ENCODE measurements at regions not wholly inside any gene's neighbourhood (a gene's known extent, or its start where the extent isn't known, plus 50 kb on each side); places are given as distances from the start of the nearest gene placed in this dataset.
"Not testable (repeated sequence)": the region's sequence is repeated elsewhere in the genome, so short reads cannot be mapped to it uniquely, and the experiment has no call there.

DNA sequence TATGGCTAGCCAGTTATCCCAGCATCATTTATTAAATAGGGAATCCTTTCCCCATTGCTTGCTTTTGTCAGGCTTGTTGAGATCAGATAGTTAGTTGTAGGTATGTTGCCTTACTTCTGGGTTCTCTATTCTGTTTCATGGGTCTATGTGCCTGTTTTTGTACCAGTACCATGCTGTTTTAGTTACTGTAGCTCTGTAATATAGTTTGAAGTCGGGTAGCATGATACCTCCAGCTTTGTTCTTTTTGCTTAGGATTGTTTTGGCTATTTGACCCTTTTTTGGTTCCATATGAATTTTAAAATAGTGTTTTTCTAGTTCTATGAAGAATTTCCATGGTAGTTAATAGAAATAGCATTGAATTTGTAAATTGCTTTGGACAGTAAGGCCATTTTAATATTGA is 300.5 kb downstream of the PTGER3 start:
- not testable (repeated sequence) for H3K23ac ChIP-seq (ENCODE audit: insufficient read length, low read depth, low read length); H3K79me2 ChIP-seq (ENCODE audit: insufficient read depth, low read length); H2BK120ac ChIP-seq (ENCODE audit: low read depth, low read length, poor library complexity, severe bottlenecking); H2AFZ ChIP-seq (ENCODE audit: low read length); H3K56ac ChIP-seq (ENCODE audit: insufficient read length, low read depth, low read length); H3K4ac ChIP-seq (ENCODE audit: low read depth, low read length); H3K4me1 ChIP-seq (ENCODE audit: insufficient read depth, low read length); H3K18ac ChIP-seq (ENCODE audit: insufficient read length, low read depth, low read length); DNase-seq; H3K79me1 ChIP-seq (ENCODE audit: insufficient read depth, low read depth, low read length, poor library complexity, severe bottlenecking); H4K8ac ChIP-seq (replicated peaks; ENCODE audit: insufficient read length, low read depth, low read length); H2BK15ac ChIP-seq (ENCODE audit: low read depth, low read length); H4K20me1 ChIP-seq (ENCODE audit: control insufficient read depth, insufficient read depth, insufficient read length); H4K91ac ChIP-seq (ENCODE audit: insufficient read length, low read depth, low read length); H3K4me3 Mint-ChIP-seq; H3K9ac ChIP-seq (ENCODE audit: extremely low read depth, insufficient read length, low read length); H3K27ac ChIP-seq (ENCODE audit: insufficient read length, low read depth, low read length); H2BK12ac ChIP-seq (ENCODE audit: insufficient read length, low read depth, low read length); H4K5ac ChIP-seq (ENCODE audit: insufficient read length, low read depth, low read length); H3K27ac Mint-ChIP-seq; H3T11ph ChIP-seq (ENCODE audit: low read length); H3K4me1 Mint-ChIP-seq; H3K4me2 ChIP-seq (ENCODE audit: insufficient read depth, insufficient read length, low read length); H3K23me2 ChIP-seq (ENCODE audit: insufficient read length, low read depth, low read length, poor library complexity, severe bottlenecking); H3K14ac ChIP-seq (ENCODE audit: insufficient read depth, low read length); H2BK20ac ChIP-seq (ENCODE audit: low read depth, low read length, poor library complexity, severe bottlenecking); H3K27me3 ChIP-seq (ENCODE audit: insufficient read depth, low read length); H3K9me3 ChIP-seq (ENCODE audit: control insufficient read depth, low read depth, low read length); H3K27me3 Mint-ChIP-seq (ENCODE audit: low read depth); H2AK5ac ChIP-seq (ENCODE audit: insufficient read length, low read length); H2BK5ac ChIP-seq (ENCODE audit: insufficient read length, low read length)
- no CpG with 5 or more reads among the region's 1 CpG for WGBS (ENCODE audit: extremely low coverage, insufficient read length, low lambda C conversion rate)
- H3K9me3 Mint-ChIP-seq, result peaks cover 29 to 33% of the 10 kb centered on the region in 2 experiments
- peaks cover 0 to 27% (median 6%) of the 10 kb centered on the region in 3 experiments; a peak in 4 of 7 replicates for H3K36me3 Mint-ChIP-seq (ENCODE audit: insufficient read depth in 1 of 3, low read depth in 3 of 3)

DNA sequence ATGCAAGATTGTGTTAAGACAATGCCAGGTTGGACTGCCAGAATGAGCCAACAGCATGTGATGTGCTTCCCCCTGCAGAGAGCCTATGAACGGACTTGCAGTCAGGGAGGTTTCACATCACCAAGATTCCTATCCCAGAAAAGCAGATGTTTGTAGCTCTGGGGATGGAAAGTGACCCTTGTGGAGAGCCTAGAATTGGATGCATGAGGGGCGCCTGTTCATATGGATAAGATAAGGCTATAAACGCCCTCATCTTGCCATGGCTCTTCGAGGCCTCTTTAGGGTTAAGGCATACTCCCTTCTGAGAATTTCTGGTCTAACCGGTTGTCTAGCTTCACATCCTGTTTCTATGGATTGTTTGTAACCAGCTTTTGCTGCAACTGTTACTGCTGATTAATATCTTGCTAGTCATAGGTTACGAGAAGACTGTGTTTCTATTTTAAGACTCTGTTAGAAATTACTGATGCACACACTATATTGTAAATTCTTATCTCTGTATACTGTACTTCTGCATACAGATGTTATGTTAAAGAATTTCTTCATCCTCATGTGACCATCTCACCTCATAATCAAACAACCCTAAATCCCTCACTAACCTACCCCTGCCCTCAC is 295.8 kb downstream of the PTGER3 start:
- not testable (repeated sequence) for H3K79me1 ChIP-seq (ENCODE audit: insufficient read depth, low read depth, low read length, poor library complexity, severe bottlenecking); H3K27ac Mint-ChIP-seq; H3K9ac ChIP-seq (ENCODE audit: extremely low read depth, insufficient read length, low read length); H4K91ac ChIP-seq (ENCODE audit: insufficient read length, low read depth, low read length); H3K23ac ChIP-seq (ENCODE audit: insufficient read length, low read depth, low read length); H3K14ac ChIP-seq (ENCODE audit: insufficient read depth, low read length); H3K27me3 ChIP-seq (ENCODE audit: insufficient read depth, low read length); H4K20me1 ChIP-seq (ENCODE audit: control insufficient read depth, insufficient read depth, insufficient read length); H2AK5ac ChIP-seq (ENCODE audit: insufficient read length, low read length); H2BK12ac ChIP-seq (ENCODE audit: insufficient read length, low read depth, low read length); H4K8ac ChIP-seq (replicated peaks; ENCODE audit: insufficient read length, low read depth, low read length); H3K18ac ChIP-seq (ENCODE audit: insufficient read length, low read depth, low read length); H2BK15ac ChIP-seq (ENCODE audit: low read depth, low read length); H3K4ac ChIP-seq (ENCODE audit: low read depth, low read length); H3K4me3 Mint-ChIP-seq; H2BK120ac ChIP-seq (ENCODE audit: low read depth, low read length, poor library complexity, severe bottlenecking); H3K23me2 ChIP-seq (ENCODE audit: insufficient read length, low read depth, low read length, poor library complexity, severe bottlenecking); H3K27me3 Mint-ChIP-seq (ENCODE audit: low read depth); H3T11ph ChIP-seq (ENCODE audit: low read length); DNase-seq; H2BK5ac ChIP-seq (ENCODE audit: insufficient read length, low read length); H3K27ac ChIP-seq (ENCODE audit: insufficient read length, low read depth, low read length); H3K4me1 ChIP-seq (ENCODE audit: insufficient read depth, low read length); H3K9me3 ChIP-seq (ENCODE audit: control insufficient read depth, low read depth, low read length); H3K79me2 ChIP-seq (ENCODE audit: insufficient read depth, low read length); H2AFZ ChIP-seq (ENCODE audit: low read length); H4K5ac ChIP-seq (ENCODE audit: insufficient read length, low read depth, low read length); H3K4me2 ChIP-seq (ENCODE audit: insufficient read depth, insufficient read length, low read length); H2BK20ac ChIP-seq (ENCODE audit: low read depth, low read length, poor library complexity, severe bottlenecking); H3K56ac ChIP-seq (ENCODE audit: insufficient read length, low read depth, low read length)
- peaks cover 16 to 24% of the 10 kb centered on the region in 2 experiments for H3K9me3 Mint-ChIP-seq
- no CpG with 5 or more reads among the region's 6 CpGs for WGBS (ENCODE audit: extremely low coverage, insufficient read length, low lambda C conversion rate)
- peaks cover 0 to 18% (median 5%) of the 10 kb centered on the region in 3 experiments; a peak in 4 of 7 replicates for H3K36me3 Mint-ChIP-seq (ENCODE audit: insufficient read depth in 1 of 3, low read depth in 3 of 3)
- H3K4me1 Mint-ChIP-seq, result peaks cover 4 to 13% of the 10 kb centered on the region in 2 experiments; a peak in 3 of 4 replicates

Data from H9 (cell line).